Aorta (tissue), 5 donors: ENCODE measurements at regions not wholly inside any gene's neighbourhood (a gene's known extent, or its start where the extent isn't known, plus 50 kb on each side); places are given as distances from the start of the nearest gene placed in this dataset.
A peak's percentile ranks its signal among the peaks of the same experiment; 100 is the strongest.
"Not testable (repeated sequence)": the region's sequence is repeated elsewhere in the genome, so short reads cannot be mapped to it uniquely, and the experiment has no call there.

Experiments
- ATAC-seq: fragments of 200-7000 bp; cut with Tn5 transposase; one replicate; pipeline ENCODE4 v1.9.1; 2022; ENCODE audit warnings: moderate library complexity; ENCODE audit not compliant: low FRiP score
- DNase-seq, 2 donors: peaks; one replicate each; pipeline ENCODE4 v3.0.0-alpha.2; 2020
- H3K27ac ChIP-seq, 2 donors: one replicate each; pipeline ENCODE4 v1.5.1; 2013; ENCODE audit warnings: low read length in 2 of 2, mild to moderate bottlenecking in 2 of 2, moderate library complexity in 2 of 2, control low read depth in 1 of 2, inconsistent platforms in 1 of 2, low read depth in 1 of 2
- H3K27me3 ChIP-seq, 2 donors: one replicate each; pipeline ENCODE4 v1.6.1; 2013; ENCODE audit warnings: control low read depth in 1 of 2, low read length in 1 of 2, mild to moderate bottlenecking in 1 of 2, moderate library complexity in 1 of 2; ENCODE audit not compliant: insufficient read depth in 2 of 2, control insufficient read depth in 1 of 2
- H3K36me3 ChIP-seq, 2 donors: one replicate each; pipeline ENCODE4 v1.6.1; 2013; ENCODE audit warnings: control low read depth in 1 of 2, low read length in 1 of 2, mild to moderate bottlenecking in 1 of 2; ENCODE audit not compliant: insufficient read depth in 2 of 2, control insufficient read depth in 1 of 2
- H3K4me1 ChIP-seq, 2 donors: one replicate each; pipeline ENCODE4 v1.6.1; 2013; ENCODE audit warnings: low read length in 2 of 2, control low read depth in 1 of 2, mild to moderate bottlenecking in 1 of 2, moderate library complexity in 1 of 2; ENCODE audit not compliant: insufficient read depth in 2 of 2, control insufficient read depth in 1 of 2
- H3K4me3 ChIP-seq, 2 donors: one replicate each; pipeline ENCODE4 v1.5.1; 2013; ENCODE audit warnings: low read length in 2 of 2, control low read depth in 1 of 2, mild to moderate bottlenecking in 1 of 2
- H3K9me3 ChIP-seq: one replicate; pipeline ENCODE4 v1.6.1; 2013; ENCODE audit warnings: mild to moderate bottlenecking, low read length; ENCODE audit not compliant: control insufficient read depth
- WGBS, 2 donors: extraction: QIAGEN DNeasy Blood & Tissue Kit; methylation state at CpG; one replicate each; pipeline ENCODE4 v1.1.7; 2013; 5-methylcytosine and 5-hydroxymethylcytosine counted together
- intact Hi-C, 2 donors: fragments of 100-400 bp; cut with DNase I; formaldehyde crosslinking; loops; one replicate each; pipeline versions ENCODE4 v1.14.2 to v1.15.0; 2022
- donor health status: healthy with polysubstance abuse.
- donor health status: Bipolar disorder and iron deficiency.
- donor health status: DM: no; HTN: no; CAD: no.
- donor health status: DM: no; HTN: no; CAD: no.
- donor health status: DM: yes; HTN: yes; CAD: no.

DNA sequence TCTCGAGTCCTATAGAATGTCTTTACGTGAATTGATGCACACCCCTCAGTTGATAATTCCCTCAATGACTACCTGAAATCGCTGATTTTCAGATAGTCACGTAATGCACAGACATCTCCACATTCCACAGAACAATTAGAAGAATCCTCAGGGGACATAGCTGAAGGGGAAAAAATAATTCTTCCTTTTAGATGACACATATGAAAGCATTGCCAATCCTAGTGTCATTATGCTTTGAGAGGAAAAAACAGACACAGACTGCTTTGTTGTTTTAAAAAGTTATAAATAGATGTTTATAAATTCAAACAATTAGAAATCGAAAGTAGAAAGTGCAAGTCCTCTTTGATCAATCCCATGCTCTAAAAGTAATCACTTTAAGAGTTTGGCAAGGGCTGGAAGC, 100.6 kb upstream of the FN1 start:
- Histone ChIP-seq H3K4me1 (peaks cover 3 to 7% of the 10 kb centered on the region in 2 donors), H3K4me3 (no peak overlapping the region), H3K9me3 (peaks cover 1% of the 10 kb centered on the region), H3K27me3 (no peaks in the 10 kb centered on the region), H3K36me3 (peaks cover 0 to 2% of the 10 kb centered on the region in 2 donors), H3K27ac (no peak overlapping the region)
- WGBS, 2 donors: 38 to 45% methylated on average over 5 of the region's 5 CpGs
- ATAC-seq (no peak), DNase-seq (no peak)
- intact Hi-C loops: no loop called here

DNA sequence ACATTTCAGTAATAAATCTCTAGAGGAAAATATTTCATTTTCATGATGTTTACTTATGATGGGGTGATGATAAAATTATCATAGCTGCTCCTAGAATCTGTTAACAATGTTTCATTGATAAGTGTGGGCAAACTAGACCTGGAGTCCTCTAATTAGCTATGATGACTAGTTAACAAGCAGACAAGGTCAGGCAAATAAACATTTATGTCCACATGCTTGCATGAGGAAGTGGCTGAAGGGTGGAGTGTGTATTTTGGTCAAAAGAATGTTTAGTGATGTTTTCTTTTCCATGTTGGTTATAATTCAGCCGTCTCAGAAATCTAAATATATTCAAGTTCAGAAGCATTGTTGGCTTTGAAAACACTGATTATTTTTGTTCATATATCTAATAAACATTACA, 99.9 kb upstream of the FN1 start:
- intact Hi-C loops: no loop called here
- Histone ChIP-seq H3K9me3 (peaks cover 1% of the 10 kb centered on the region), H3K4me3 (no peak overlapping the region), H3K4me1 (peaks cover 2 to 3% of the 10 kb centered on the region in 2 donors), H3K27ac (no peak overlapping the region), H3K36me3 (peaks cover 0 to 2% of the 10 kb centered on the region in 2 donors), H3K27me3 (no peaks in the 10 kb centered on the region)
- WGBS, 2 donors: 0 to 3% methylated on average over 1 of the region's 1 CpG
- DNase-seq (no peak), ATAC-seq (no peak)

GRCh38 chr2:215535125-215535668, 99.3 kb upstream of the FN1 start:
- Histone ChIP-seq H3K4me3 (no peak overlapping the region), H3K27ac (no peak overlapping the region), H3K27me3 (no peaks in the 10 kb centered on the region), H3K4me1 (peaks cover 2 to 3% of the 10 kb centered on the region in 2 donors), H3K9me3 (peaks cover 1% of the 10 kb centered on the region), H3K36me3 (peaks cover 0 to 2% of the 10 kb centered on the region in 2 donors)
- ATAC-seq (no peak), DNase-seq (no peak)
- intact Hi-C loops: no loop called here
- WGBS, 2 donors: 93 to 97% methylated on average over 3 of the region's 3 CpGs

- H3K4me1 ChIP-seq, DNase-seq, H3K4me3 ChIP-seq, H3K9me3 ChIP-seq, H3K36me3 ChIP-seq, ATAC-seq, H3K27ac ChIP-seq, H3K27me3 ChIP-seq: not testable (repeated sequence)
- 98% methylated on average over 2 of the region's 2 CpGs for WGBS, 2 donors
- intact Hi-C loops: loop anchor here (5.0 kb wide), 3 partner anchors 69 to 96 kb away; partner anchors contain the start of gene FN1 (in 1 of the 2)
Measured at GRCh38 chr2:215533716-215534115, 97.8 kb upstream of the FN1 start.

- 93 to 94% methylated on average over 2 of the region's 2 CpGs for WGBS, 2 donors
- no peak overlapping the region for H3K4me3 ChIP-seq
- peaks cover 0 to 2% of the 10 kb centered on the region in 2 donors for H3K36me3 ChIP-seq
- ATAC-seq (no peak), DNase-seq (no peak)
- intact Hi-C loops: loop anchor here (5.0 kb wide), 3 partner anchors 69 to 96 kb away; partner anchors contain the start of gene FN1 (in 1 of the 2)
- no peaks in the 10 kb centered on the region for H3K27me3 ChIP-seq
- H3K9me3 ChIP-seq: peaks cover 1% of the 10 kb centered on the region
- H3K27ac ChIP-seq: peak overlapping the region; percentile 28 to 80
- peaks cover 3 to 5% of the 10 kb centered on the region in 2 donors for H3K4me1 ChIP-seq
Measured at GRCh38 chr2:215532844-215533243, 97.0 kb upstream of the FN1 start.

- intact Hi-C loops: loop anchor here (5.0 kb wide), 3 partner anchors 71 to 94 kb away; partner anchors contain the start of gene FN1 (in 1 of the 2)
- Histone ChIP-seq H3K27ac (no peak overlapping the region), H3K27me3 (no peaks in the 10 kb centered on the region), H3K4me1 (peaks cover under 1 to 3% of the 10 kb centered on the region in 2 donors), H3K4me3 (no peak overlapping the region), H3K9me3 (peaks cover 1% of the 10 kb centered on the region), H3K36me3 (no peaks in the 10 kb centered on the region)
- 3% methylated on average over 5 of the region's 5 CpGs for WGBS, 2 donors
- ATAC-seq (no peak), DNase-seq (no peak)
Measured at GRCh38 chr2:215531284-215531683, 95.4 kb upstream of the FN1 start.

- WGBS, 2 donors: 58 to 59% methylated on average over 4 of the region's 4 CpGs
- DNase-seq (no peak), ATAC-seq (no peak)
- intact Hi-C loops: loop anchor here (5.0 kb wide), 3 partner anchors 72 to 93 kb away; partner anchors contain the start of gene FN1 (in 1 of the 2)
- Histone ChIP-seq H3K4me1 (peaks cover 0 to 3% of the 10 kb centered on the region in 2 donors), H3K36me3 (no peaks in the 10 kb centered on the region), H3K27me3 (no peaks in the 10 kb centered on the region), H3K9me3 (peaks cover 1% of the 10 kb centered on the region), H3K4me3 (no peak overlapping the region), H3K27ac (peak overlapping the region; percentile 87 to 90)
Measured at GRCh38 chr2:215530191-215530968, 94.5 kb upstream of the FN1 start.

DNA sequence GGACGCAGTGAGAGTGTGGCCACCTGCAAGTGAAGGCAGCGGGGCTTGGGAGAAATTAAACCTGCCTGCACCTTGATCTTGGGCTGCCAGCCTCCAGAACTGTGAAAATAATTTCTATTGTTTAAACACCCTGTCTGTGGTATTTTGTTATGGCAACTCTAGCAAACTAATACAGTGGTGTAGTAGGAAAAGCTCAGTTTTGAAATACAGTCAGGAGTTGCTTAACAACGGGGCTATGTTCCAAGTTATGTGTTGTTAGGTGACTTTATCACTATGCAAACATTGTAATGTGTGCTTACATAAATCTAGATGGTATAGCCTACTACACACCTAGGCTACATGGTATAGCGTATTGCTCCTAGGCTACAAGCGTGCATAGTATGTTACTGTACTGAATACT, 93.4 kb upstream of the FN1 start:
- H3K9me3 ChIP-seq: peaks cover 1% of the 10 kb centered on the region
- intact Hi-C loops: loop anchor here in 1 of 2 donors (5.0 kb wide), 1 partner anchor 67 kb away; no protein-coding TSS in a partner anchor
- peak overlapping the region; percentile 17 to 97 for H3K27ac ChIP-seq
- ATAC-seq: no peak
- H3K4me3 ChIP-seq: no peak overlapping the region
- 75% methylated on average over 5 of the region's 5 CpGs for WGBS, 2 donors
- H3K27me3 ChIP-seq: no peaks in the 10 kb centered on the region
- H3K36me3 ChIP-seq: no peaks in the 10 kb centered on the region
- no peak for DNase-seq
- H3K4me1 ChIP-seq: peaks cover 0 to 3% of the 10 kb centered on the region in 2 donors
